ENCODE measurements at regions not wholly inside any gene's neighbourhood (a gene's known extent, or its start where the extent isn't known, plus 50 kb on each side); places are given as distances from the start of the nearest gene placed in this dataset.
"Not testable (repeated sequence)": the region's sequence is repeated elsewhere in the genome, so short reads cannot be mapped to it uniquely, and the experiment has no call there.

DNA sequence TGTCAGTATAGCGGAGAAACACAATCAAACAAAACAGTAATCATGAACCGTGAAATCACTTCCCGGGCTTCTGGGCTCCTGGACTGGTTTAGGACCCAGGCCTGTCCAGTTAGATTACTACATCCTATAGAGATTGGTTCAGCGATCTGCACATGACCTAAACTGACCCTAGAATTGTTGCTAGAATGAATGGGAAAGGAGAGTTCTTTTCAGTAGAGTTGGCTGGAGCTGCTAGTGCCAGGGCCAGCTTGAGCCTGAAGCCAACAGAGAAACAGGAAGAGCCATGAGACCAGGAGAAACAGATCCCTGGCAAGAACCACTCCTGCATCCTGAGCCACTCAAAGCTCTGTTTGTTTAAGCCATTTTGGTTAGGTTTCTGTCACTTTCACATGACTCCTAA is 474.3 kb upstream of the C1orf87 start:
- no peak overlapping the region for H3K4me3 ChIP-seq (ENCODE audit: extremely low read depth, insufficient read depth, low read length, poor library complexity, severe bottlenecking)
- H3K9me3 ChIP-seq (ENCODE audit: control insufficient read depth, low read length) = no peaks in the 10 kb centered on the region
- H3K4me1 ChIP-seq (ENCODE audit: control insufficient read depth, insufficient read depth, low read length, poor library complexity, severe bottlenecking) = no peaks in the 10 kb centered on the region
- no peak overlapping the region for H3K27ac ChIP-seq (ENCODE audit: low read depth, low read length, severe bottlenecking)
- H3K36me3 ChIP-seq (ENCODE audit: control insufficient read depth, insufficient read depth, low read length) = no peaks in the 10 kb centered on the region
- WGBS, 2 experiments (ENCODE audit: insufficient coverage in 2 of 2) = 95 to 96% methylated on average over 3 of the region's 4 CpGs

DNA sequence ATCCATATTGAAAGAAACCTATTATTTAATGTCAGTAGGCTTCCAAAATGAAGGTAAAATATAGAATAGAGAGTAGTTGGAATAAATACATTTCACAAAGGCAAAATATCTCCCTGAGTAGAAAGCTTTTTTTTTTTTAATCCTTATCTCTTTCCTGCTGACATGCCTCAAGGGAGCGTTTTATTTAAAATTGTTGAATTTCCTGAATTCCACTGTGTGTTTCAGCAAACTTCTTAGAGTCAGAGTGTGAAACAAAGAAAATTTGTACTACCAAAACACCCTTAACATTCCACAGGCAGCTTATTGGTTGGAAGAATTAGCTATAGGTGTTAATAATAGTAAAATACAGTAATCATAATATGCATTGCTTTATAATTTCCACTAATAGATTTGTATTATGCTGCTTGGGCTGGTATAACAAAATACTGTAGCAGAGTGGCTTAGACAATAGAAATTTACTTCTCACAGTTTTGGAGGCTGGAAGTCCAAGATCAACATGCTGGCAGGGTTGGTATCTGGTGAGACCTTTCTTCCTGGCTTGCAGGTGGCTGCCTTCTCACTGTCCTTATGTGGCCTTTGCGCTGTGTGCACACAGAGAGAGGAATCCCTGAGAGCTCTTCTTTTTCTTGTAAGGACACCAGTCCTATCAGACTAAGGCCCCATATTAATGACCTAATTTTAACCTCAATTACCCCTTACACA is 468.4 kb upstream of the C1orf87 start:
- Histone ChIP-seq H3K27ac (ENCODE audit: low read depth, low read length, severe bottlenecking) (no peak overlapping the region), H3K9me3 (ENCODE audit: control insufficient read depth, low read length) (no peaks in the 10 kb centered on the region), H3K4me1 (ENCODE audit: control insufficient read depth, insufficient read depth, low read length, poor library complexity, severe bottlenecking) (no peaks in the 10 kb centered on the region), H3K36me3 (ENCODE audit: control insufficient read depth, insufficient read depth, low read length) (no peaks in the 10 kb centered on the region), H3K4me3 (ENCODE audit: extremely low read depth, insufficient read depth, low read length, poor library complexity, severe bottlenecking) (no peak overlapping the region)
- 100% methylated on average over 1 of the region's 2 CpGs; no CpG with 5 or more reads in 1 of the 2 experiments for WGBS, 2 experiments (ENCODE audit: insufficient coverage in 2 of 2)

DNA sequence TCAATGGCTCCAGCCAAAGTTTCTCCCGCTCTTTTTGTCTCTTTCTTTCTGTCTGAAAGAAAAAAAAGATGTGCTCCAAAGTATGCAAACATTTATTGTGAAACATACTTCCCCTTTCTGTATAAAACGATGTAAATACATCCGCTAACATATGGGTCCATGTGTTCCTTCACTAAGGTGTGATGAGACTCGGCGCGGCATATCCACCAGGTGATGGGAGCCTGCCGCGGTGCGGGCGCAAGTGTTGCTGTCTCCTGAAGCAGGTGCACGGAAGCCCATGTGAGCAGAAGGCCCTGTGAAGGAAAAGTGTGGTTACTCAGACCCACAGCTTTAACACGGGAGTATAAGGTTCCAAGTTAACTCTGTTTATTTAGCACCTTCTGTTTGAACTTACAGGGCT is 466.6 kb upstream of the C1orf87 start:
- WGBS, 2 experiments (ENCODE audit: insufficient coverage in 2 of 2) = 95% methylated on average over 6 to 12 of the region's 12 CpGs

DNA sequence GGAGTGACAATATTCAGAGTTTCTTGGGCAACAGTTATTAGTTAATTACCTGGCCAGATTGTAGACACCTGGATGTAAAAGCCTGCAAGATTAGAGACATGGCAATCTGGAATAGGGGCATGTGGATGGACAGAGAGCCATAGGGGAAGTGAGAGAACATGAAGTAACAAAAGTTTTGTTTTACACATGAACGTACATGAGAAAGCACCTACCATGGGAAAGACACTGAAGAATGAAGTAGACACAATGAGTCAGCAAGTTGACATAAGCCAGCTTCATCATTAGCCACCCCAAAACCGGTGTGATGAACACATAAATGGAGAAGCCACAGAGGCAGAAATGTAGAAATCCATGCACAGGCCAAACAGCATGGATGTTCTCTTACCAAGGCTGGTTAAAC is 462.1 kb upstream of the C1orf87 start:
- Histone ChIP-seq H3K27ac (ENCODE audit: low read depth, low read length, severe bottlenecking) (no peak overlapping the region), H3K9me3 (ENCODE audit: control insufficient read depth, low read length) (no peaks in the 10 kb centered on the region), H3K36me3 (ENCODE audit: control insufficient read depth, insufficient read depth, low read length) (no peaks in the 10 kb centered on the region), H3K4me3 (ENCODE audit: extremely low read depth, insufficient read depth, low read length, poor library complexity, severe bottlenecking) (no peak overlapping the region), H3K4me1 (ENCODE audit: control insufficient read depth, insufficient read depth, low read length, poor library complexity, severe bottlenecking) (no peaks in the 10 kb centered on the region)
- 83% methylated on average over 1 to 2 of the region's 2 CpGs for WGBS, 2 experiments (ENCODE audit: insufficient coverage in 2 of 2)

More for the DNA sequence above, 466.6 kb upstream of the C1orf87 start:
- Histone ChIP-seq H3K36me3 (ENCODE audit: control insufficient read depth, insufficient read depth, low read length) (no peaks in the 10 kb centered on the region), H3K4me3 (ENCODE audit: extremely low read depth, insufficient read depth, low read length, poor library complexity, severe bottlenecking) (no peak overlapping the region), H3K4me1 (ENCODE audit: control insufficient read depth, insufficient read depth, low read length, poor library complexity, severe bottlenecking) (no peaks in the 10 kb centered on the region), H3K27ac (ENCODE audit: low read depth, low read length, severe bottlenecking) (no peak overlapping the region), H3K9me3 (ENCODE audit: control insufficient read depth, low read length) (no peaks in the 10 kb centered on the region)

DNA sequence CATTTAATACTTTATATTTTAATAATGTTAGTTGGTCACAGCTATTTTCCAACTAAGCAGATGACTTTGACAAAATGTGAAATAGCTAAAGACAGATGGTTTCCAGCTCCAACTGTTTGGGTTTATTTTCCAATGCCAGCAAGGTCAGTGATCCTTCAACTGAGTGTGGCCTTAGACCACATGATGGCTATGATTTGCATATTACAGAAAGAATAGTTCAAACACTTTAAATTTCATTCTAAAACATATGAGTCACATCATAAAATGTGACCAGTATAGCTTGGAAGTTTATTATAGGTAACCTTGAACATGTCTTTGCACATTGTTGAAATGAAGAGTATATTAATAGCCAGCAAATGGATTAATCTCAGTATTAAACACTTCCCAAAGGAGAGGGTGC is 454.0 kb upstream of the C1orf87 start:
- Histone ChIP-seq H3K4me1 (ENCODE audit: control insufficient read depth, insufficient read depth, low read length, poor library complexity, severe bottlenecking) (no peaks in the 10 kb centered on the region), H3K36me3 (ENCODE audit: control insufficient read depth, insufficient read depth, low read length) (no peaks in the 10 kb centered on the region)

DNA sequence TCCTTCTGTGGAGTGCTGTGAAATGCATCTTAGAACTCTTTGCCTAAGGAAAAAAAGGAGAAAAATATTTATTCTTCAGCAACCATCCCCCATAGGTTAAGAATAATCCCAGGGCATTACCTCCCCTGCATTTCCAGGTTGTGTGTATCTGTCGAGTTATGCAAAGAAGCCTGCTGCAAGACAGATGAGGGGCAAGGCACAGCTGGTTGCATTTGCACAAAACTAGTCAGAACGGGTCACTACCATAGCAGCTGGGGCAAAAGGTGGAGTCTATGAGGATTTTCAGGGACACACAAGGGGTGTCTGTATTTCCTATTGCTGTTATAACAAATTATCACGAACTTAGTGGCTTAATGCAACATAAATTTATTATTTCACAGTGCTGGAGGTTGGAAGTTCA is 443.4 kb upstream of the C1orf87 start:
- no peak overlapping the region for H3K4me3 ChIP-seq (ENCODE audit: extremely low read depth, insufficient read depth, low read length, poor library complexity, severe bottlenecking)
- no peak overlapping the region for H3K27ac ChIP-seq (ENCODE audit: low read depth, low read length, severe bottlenecking)
- H3K4me1 ChIP-seq (ENCODE audit: control insufficient read depth, insufficient read depth, low read length, poor library complexity, severe bottlenecking) = no peaks in the 10 kb centered on the region
- H3K9me3 ChIP-seq (ENCODE audit: control insufficient read depth, low read length) = no peaks in the 10 kb centered on the region
- H3K36me3 ChIP-seq (ENCODE audit: control insufficient read depth, insufficient read depth, low read length) = no peaks in the 10 kb centered on the region
- 63 to 75% methylated on average over 2 of the region's 3 CpGs for WGBS, 2 experiments (ENCODE audit: insufficient coverage in 2 of 2)

More for the DNA sequence above, 454.0 kb upstream of the C1orf87 start:
- H3K4me3 ChIP-seq (ENCODE audit: extremely low read depth, insufficient read depth, low read length, poor library complexity, severe bottlenecking) = no peak overlapping the region
- H3K9me3 ChIP-seq (ENCODE audit: control insufficient read depth, low read length) = no peaks in the 10 kb centered on the region
- no peak overlapping the region for H3K27ac ChIP-seq (ENCODE audit: low read depth, low read length, severe bottlenecking)

DNA sequence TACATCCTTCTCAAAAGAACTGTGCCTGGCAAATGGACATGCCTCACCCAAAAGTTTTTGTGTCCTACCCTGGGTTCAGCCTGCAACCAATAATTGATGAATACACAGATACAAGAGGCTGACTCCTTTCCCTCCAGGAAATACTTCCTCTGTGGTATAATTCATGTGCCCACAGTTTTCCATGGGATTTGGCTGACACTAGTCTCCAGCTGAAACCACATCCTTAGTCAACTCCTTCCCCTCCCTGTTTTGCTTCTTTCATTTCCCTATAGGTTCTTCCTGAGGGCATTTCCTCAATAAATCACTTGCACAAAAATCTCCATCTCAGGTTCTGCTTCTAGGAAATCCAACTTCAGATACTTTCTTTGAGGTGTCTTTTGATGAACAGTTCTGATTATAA is 436.6 kb upstream of the C1orf87 start:
- no peaks in the 10 kb centered on the region for H3K36me3 ChIP-seq (ENCODE audit: control insufficient read depth, insufficient read depth, low read length)
- H3K27ac ChIP-seq (ENCODE audit: low read depth, low read length, severe bottlenecking) = no peak overlapping the region
- H3K4me3 ChIP-seq (ENCODE audit: extremely low read depth, insufficient read depth, low read length, poor library complexity, severe bottlenecking) = no peak overlapping the region
- no peaks in the 10 kb centered on the region for H3K9me3 ChIP-seq (ENCODE audit: control insufficient read depth, low read length)
- no peaks in the 10 kb centered on the region for H3K4me1 ChIP-seq (ENCODE audit: control insufficient read depth, insufficient read depth, low read length, poor library complexity, severe bottlenecking)

DNA sequence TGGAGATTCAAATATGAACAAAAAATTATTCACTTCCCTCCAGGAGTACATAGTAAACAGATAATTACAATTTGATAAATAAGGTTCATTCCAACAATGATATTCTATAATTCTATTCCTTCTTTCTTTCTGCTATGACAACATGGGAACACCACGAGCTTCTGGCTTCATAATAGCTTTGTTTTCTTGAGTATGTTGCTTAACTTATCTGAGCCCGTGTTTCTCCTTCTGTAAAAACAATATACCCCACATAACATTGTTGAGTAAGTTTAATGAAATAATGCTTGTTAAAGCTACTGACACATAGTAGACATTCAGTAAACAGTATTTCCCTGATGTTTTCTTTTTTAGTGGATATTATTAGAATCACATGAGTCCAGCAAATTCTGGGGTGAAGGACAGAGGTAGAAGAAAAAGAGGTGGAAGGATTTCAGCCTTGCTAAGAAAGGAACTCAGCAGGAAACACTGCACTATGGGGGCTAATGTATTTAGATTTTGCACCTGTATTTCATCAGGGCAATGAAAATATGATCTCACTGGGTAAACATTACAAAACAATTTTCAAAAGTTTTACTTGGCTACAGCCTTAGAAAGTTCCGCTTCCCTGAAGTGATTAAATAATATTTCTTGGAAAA is 430.8 kb upstream of the C1orf87 start:
- no CpG with 5 or more reads among the region's 3 CpGs for WGBS, 2 experiments (ENCODE audit: insufficient coverage in 2 of 2)
- no peaks in the 10 kb centered on the region for H3K36me3 ChIP-seq (ENCODE audit: control insufficient read depth, insufficient read depth, low read length)
- no peak overlapping the region for H3K27ac ChIP-seq (ENCODE audit: low read depth, low read length, severe bottlenecking)
- no peaks in the 10 kb centered on the region for H3K9me3 ChIP-seq (ENCODE audit: control insufficient read depth, low read length)
- H3K4me3 ChIP-seq (ENCODE audit: extremely low read depth, insufficient read depth, low read length, poor library complexity, severe bottlenecking) = no peak overlapping the region
- no peaks in the 10 kb centered on the region for H3K4me1 ChIP-seq (ENCODE audit: control insufficient read depth, insufficient read depth, low read length, poor library complexity, severe bottlenecking)

DNA sequence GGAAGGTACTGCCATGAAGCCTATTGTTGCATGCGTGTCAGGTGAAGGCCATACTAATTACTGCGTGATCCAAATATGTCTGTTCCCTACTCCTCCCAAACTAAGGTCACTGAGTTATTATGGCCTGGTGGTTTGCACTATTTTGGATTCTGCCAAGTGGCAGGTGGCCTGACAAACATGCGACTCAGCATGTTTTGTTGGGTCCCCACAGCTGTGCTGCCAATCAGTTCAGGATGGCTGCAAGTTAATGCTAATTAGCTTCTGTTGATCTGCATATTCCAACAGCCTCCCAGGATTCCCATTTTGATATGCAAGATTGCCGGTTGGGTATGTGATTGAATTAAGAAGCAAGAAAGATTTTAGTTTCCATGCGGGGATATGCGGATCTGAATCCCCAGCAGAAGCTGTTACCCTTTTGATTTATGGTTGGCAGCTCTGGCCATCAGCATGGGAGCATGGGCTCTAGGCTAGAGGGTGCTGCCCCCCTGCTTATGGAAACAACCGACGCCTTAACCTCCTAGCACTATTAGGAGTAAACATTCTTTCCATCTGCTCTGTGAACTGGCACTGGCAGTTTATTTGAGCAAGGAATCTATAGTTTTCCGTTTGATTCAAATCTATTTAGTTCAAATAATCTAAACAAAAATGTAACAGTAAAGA is 429.8 kb upstream of the C1orf87 start:
- no peak overlapping the region for H3K27ac ChIP-seq (ENCODE audit: low read depth, low read length, severe bottlenecking)
- WGBS, 2 experiments (ENCODE audit: insufficient coverage in 2 of 2) = 78 to 90% methylated on average over 5 to 7 of the region's 9 CpGs
- H3K4me1 ChIP-seq (ENCODE audit: control insufficient read depth, insufficient read depth, low read length, poor library complexity, severe bottlenecking) = no peaks in the 10 kb centered on the region
- H3K9me3 ChIP-seq (ENCODE audit: control insufficient read depth, low read length) = no peaks in the 10 kb centered on the region
- H3K36me3 ChIP-seq (ENCODE audit: control insufficient read depth, insufficient read depth, low read length) = no peaks in the 10 kb centered on the region
- H3K4me3 ChIP-seq (ENCODE audit: extremely low read depth, insufficient read depth, low read length, poor library complexity, severe bottlenecking) = no peak overlapping the region

DNA sequence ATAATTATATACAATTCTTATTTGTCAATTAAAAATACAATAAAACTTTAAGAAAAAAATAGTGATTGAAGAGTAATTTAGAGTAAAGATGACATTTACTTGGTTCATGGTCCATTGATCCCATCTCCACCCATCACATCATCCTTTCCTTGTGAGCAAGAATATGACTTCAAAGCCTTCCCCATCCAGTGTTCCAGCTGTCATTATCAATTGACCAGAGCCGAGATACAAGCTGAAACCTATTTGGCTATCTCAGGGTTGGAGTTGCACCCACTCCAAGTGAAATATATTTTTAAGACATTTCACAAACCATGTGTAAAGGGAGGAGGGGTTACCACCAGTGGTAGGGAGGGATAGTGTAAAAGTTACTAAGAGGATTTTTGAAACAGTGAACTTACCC is 428.9 kb upstream of the C1orf87 start:
- no CpG with 5 or more reads among the region's 1 CpG for WGBS, 2 experiments (ENCODE audit: insufficient coverage in 2 of 2)
- Histone ChIP-seq H3K4me1 (ENCODE audit: control insufficient read depth, insufficient read depth, low read length, poor library complexity, severe bottlenecking) (no peaks in the 10 kb centered on the region), H3K27ac (ENCODE audit: low read depth, low read length, severe bottlenecking) (no peak overlapping the region), H3K36me3 (ENCODE audit: control insufficient read depth, insufficient read depth, low read length) (no peaks in the 10 kb centered on the region), H3K4me3 (ENCODE audit: extremely low read depth, insufficient read depth, low read length, poor library complexity, severe bottlenecking) (no peak overlapping the region), H3K9me3 (ENCODE audit: control insufficient read depth, low read length) (no peaks in the 10 kb centered on the region)

DNA sequence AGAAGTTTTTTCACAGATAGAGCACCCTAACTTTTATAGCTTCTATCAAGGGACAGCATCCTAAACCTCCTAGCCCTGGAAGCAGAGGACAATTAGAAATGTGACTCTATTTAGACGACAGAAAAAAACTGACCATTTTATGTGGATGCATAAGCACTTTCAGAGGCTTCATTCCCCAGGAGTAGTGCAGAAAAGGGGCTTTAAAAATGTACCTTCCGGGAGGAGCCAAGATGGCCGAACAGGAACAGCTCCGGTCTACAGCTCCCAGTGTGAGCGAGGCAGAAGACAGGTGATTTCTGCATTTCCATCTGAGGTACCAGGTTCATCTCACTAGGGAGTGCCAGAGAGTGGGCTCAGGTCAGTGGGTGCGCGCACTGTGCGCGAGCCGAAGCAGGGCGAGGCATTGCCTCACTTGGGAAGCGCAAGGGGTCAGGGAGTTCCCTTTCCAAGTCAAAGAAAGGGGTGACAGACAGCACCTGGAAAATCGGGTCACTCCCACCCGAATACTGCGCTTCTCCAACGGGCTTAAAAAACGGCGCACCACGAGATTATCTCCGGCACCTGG is 416.4 kb upstream of the C1orf87 start:
- H3K27ac ChIP-seq (ENCODE audit: low read depth, low read length, severe bottlenecking); H3K9me3 ChIP-seq (ENCODE audit: control insufficient read depth, low read length); H3K4me3 ChIP-seq (ENCODE audit: extremely low read depth, insufficient read depth, low read length, poor library complexity, severe bottlenecking); H3K36me3 ChIP-seq (ENCODE audit: control insufficient read depth, insufficient read depth, low read length); H3K4me1 ChIP-seq (ENCODE audit: control insufficient read depth, insufficient read depth, low read length, poor library complexity, severe bottlenecking): not testable (repeated sequence)
- 89 to 93% methylated on average over 19 to 20 of the region's 20 CpGs for WGBS, 2 experiments (ENCODE audit: insufficient coverage in 2 of 2)

Measured in mesodermal cell (in vitro differentiated cells).